Right kidney (tissue), 1 donor: ENCODE measurements at regions not wholly inside any gene's neighbourhood (a gene's known extent, or its start where the extent isn't known, plus 50 kb on each side); places are given as distances from the start of the nearest gene placed in this dataset.
"Not testable (repeated sequence)": the region's sequence is repeated elsewhere in the genome, so short reads cannot be mapped to it uniquely, and the experiment has no call there.

Source experiments
- DNase-seq: peaks from one replicate; pipeline ENCODE4 v3.0.0-alpha.2; 2016

DNA sequence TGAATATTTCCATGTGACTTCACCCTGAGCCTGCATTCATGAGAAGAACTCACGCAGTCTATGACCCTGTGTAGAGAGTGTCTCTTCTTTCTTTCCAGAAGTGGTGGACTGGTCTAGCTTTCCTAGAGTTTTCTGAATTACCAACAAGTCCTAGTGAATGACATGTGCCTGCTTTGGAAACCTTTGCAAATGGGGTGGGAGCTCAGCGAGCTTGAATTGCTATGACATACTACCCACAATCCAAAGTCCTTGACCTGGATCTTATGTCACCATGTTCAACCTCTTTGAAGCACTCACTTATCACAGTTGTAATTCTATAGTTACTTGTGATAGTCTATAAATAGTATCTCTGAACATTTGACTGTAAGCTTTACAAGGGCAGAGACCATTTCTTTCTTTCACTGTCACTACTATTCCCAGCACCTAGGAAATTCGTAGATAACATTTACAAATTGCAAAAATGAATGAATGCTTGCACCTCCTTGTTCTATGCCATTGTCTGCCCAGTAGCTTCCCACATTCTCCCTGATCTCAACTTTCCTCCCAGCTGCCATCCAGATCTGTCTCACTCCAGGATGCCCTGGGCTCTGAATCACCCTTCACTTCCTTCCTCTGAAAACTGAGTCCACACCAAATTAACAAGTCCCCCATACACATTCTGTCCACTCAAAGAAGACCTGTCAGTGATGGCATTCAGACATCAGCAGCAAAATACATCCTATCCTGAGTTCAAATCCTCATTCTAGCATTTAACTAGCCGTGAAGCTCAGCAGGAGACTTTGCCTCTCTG is 201.9 kb upstream of the SESN3 start:
- DNase-seq = no peak

DNA sequence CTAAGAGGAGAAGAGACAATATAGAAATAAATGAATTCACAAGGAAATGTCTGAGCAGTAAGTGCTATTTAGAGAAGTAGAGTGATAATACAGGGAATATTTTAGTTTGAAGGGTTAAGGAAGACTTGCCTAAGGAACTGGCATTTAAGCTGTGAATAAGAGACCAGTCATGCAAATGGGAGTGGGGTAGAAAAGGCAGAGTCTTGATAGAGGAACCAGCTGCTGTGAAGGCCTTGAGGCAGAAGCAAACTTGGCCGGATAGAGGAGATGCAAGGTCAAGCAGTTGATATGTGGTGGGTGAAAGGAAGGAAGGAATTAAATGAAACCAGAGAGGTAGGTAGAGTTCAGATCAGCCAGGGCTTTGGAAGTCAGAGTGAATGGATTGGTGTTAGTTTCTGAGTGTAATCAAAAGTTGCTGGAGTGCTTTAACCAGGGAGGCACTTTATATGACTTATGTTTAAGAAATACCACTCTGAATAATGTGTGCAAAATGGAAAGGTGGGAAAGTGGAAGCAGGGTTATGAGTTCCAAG is 198.4 kb upstream of the SESN3 start:
- DNase-seq = no peak

DNA sequence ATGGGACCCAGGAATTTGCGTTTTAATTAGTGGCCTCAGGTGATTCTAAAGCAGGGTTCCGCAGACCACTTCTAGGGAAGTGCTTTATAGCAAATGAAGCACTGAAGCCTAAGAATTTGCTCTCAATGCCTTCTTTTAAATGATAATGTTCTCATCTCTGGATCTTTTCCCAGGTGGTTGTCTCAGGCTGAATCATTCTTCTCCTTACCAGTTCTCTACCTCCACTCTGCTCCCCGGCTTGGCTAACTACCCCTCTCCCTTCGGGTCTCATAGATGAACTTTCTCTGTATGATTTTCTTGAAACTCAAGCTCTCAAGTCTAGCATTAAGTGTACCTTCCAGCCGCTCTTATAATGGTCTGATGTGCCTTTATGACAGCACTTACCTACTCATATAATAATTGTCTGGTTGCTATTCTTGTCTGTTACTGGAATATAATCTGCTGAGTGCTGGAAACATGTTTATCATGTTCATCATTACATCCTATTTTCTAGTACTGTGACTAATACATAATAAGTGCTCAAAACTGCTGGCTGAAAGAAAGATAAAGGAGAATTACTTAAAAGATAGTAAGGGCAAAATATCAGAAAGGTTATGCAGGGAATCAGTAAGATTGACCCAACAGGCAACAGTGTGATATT is 195.9 kb upstream of the SESN3 start:
- DNase-seq = no peak

DNA sequence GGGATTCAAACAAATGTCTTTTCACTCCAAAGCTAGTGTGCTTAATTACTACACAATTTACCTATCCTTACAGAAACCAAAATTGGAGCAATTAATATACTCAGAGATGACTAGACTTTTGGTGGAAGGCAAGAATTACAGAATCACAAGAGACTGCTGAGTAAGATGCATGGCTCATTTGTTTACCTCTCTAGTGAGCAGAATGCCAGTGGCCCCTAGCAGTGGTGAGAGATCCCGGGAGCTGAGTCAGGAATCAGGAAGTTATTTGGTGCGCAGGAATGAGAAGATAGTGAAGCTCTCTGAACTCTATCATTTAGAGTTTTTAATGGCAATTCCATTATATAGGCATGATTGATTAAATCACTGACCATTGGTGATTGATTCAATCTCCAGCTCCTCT is 188.9 kb upstream of the SESN3 start:
- no peak for DNase-seq

DNA sequence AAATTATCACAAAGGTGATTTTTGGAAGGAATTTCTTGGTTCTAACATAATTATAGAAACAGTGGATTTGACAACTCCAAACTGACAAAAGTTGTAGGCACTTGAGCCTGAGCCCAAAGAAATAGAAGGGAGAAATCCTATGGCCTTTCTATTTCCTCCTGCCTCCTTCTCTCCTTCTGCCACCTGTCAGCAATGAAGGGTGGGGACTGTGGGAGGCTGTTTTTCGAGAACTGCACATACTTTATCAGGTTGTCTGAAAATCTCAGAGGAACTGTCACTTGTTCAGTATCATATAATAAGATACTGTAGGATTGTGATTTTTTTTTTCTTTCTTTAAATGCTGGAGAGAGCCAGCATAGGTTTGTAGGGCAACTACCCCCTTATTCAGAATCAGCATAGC is 187.9 kb upstream of the SESN3 start:
- no peak for DNase-seq

DNA sequence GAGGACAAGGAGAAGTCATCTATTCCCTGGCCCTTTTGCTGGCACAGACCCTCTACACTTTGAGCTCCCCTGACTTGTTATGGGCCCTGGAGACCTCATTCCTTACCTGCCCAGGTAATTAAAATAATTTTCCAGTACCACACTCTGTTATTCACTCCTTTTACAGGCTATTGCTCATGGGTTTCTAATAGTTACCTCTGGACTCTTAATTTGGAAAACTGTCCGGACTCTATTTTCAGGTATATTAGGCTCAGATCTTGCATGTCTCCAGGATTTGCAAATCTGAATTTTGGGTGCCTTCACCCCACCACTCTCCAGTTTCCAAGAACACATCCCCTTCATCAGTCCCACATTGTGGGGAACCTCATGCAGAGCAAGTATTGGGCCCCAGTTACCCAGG is 186.8 kb upstream of the SESN3 start:
- DNase-seq = no peak

DNA sequence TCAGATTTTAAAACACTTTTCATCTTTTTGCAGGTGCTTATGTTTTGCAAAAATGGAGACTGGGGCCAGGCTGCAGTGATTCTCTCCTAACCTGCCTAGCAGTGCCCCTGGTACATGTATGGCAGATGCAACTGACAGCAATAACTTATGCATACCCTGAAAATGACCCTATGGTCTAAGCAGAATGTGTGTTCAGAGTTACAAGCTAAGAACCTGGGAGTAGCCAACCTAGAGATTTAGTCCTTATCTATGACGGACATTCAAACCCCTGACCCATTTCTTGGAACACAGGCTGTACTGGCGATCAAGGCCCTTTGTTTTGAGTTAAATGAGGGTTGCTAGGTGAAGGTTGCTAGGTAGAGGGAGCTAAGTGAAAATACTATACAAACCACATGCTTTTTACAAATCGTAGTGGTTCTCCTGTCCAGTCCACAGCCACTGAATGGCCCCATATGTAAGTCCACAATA is 184.9 kb upstream of the SESN3 start:
- DNase-seq = no peak

DNA sequence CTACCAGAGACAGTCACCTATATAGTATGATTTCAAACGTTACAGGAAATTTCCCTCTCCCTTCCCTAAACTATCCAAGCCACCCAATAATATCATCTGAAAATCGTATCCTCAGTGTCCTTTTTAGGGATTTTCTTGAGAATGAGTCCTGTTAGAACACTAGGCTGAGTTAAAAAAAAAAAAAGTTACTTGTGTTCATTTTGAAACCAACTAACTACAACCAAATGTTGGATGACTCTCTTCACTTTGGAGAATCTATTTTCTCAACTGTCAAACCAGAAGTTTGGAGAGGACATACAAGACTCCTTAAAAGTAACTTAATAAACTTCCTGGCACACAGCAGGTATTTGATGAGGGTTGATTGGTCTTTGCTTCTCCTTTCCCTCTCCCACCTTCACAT is 183.2 kb upstream of the SESN3 start:
- no peak for DNase-seq

DNA sequence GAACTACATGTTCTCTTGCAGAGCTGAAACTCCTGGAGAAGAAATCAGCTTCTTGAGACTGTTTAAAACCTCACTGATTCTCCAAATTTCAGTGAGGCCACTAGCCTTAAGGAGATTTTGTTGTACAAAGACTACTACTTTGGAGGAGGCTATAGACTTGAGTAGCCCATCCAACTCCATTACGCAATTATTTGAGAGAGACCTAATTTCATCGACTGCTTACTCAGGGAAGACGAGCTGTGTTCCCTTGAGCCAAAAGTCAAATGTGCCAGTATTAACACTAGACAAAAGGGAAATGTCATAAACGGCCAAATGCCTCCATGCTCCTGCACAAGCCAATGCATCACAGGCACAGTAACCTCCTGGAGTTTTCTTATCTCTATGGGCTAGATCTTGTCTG is 182.8 kb upstream of the SESN3 start:
- no peak for DNase-seq

DNA sequence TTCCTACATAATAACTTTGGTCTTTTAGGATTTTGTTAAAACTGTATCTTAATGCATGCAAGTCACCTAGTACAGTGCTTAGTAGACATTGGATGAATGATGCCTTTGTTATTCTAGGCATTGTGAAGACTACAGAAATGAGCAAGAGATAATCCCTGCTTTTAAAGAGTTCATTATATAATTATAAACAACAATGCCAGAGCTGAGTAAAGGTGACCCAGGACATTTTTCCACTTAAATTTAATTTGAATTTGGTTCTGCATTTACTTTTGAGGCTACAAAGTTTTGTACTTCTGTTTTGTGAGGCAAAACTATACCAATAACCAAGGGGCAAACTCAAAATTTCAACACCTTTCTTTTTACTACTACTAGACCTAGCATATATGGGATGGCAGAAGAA is 182.0 kb upstream of the SESN3 start:
- DNase-seq = no peak

DNA sequence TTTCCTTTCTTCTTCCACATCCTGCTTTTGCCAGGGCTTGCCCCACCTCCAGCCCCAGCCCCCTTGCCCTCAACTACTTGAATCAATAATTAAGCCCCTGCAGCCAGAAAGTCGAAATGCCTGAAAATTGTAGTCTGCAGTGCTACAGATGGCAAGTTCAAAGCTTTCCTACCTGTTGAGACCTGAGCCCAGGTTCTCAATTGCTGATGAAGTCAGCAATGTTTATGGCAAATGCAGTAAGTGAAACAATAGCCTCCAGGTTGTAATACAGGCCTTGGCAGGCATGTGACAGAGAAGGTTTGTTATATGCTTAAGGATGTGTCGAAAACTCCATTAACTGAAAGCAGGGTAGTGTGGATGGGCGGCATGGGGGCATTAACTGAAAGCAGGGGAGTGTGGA is 181.1 kb upstream of the SESN3 start:
- DNase-seq = no peak

DNA sequence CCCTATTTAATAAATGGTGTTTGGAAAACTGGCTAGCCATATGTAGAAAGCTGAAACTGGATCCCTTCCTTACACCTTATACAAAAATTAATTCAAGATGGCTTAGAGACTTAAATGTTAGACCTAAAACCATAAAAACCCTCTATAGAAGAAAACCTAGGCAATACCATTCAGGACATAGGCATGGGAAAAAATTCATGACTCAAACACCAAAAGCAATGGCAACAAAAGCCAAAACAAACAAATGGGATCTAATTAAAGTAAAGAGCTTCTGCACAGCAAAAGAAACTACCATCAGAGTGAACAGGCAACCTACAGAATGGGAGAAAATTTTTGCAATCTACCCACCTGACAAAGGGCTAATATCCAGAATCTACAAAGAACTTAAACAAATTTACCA is 179.7 kb upstream of the SESN3 start:
- not testable (repeated sequence) for DNase-seq

DNA sequence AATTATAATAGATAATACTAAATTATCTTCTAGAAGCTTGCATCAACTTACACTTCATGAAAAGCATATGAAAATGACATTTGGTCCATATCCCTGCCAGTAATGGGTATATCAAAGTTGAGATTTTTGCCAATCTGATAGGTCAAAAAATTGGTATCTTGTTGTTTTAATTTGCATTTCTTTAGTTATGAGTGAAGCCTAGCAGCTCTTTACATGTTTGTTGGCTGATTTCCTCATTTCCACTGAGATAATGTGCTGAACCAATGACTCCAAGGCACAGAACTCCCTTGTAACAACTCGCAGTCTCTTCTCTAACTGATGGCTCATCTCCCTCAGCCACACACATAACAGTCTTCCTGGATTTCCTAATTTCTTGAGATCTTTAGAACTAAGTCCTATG is 175.3 kb upstream of the SESN3 start:
- no peak for DNase-seq

DNA sequence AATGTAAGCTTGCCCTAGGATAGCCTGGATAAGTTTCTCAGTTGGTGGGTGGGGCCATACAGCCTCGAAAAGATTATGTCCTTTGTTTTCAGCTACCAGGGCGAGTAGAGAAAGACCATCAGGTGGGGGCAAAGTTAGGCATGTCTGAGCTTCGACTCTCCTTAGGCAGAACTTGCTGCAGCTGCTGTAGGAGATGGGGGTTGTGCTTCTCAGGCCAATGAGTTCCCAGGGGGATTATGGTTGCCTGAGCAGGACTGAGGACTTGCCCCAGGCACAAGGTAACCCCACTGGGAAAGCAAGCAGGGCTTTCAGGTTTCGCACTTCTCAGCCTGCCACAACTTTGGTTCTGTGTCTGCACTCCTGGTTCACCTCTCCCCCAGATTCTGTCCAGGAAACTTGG is 173.4 kb upstream of the SESN3 start:
- DNase-seq = no peak

DNA sequence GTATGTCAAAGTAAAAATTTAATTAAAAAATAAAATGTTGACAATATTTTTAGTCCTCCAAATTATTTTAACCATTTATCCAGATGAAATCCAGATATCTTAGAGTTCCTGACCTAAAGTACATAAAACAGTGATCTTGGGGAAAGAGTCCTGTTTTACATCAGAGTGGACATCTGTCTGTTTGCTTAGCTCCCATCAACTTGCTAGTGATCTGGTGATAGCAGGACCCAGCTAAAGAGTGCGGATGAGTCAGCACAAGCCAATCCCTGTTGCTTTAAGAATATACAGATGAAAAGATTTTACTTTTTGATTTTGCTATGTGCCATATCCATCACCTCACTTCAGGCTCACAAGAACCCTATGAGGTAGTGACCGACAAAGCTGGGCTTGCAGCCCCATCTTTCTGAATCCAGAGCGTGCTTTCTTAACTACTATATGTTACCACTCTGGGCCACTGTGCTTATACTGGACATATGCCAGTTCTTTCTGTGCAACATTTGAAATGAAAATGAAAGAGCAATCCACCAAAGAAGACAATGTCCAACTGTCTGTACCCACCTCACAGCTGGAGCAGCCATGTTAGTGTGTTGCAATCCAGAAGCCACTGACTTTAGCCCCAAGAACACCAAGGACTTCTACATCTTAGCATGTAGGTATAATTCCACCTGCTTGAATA is 167.6 kb upstream of the SESN3 start:
- DNase-seq = no peak

DNA sequence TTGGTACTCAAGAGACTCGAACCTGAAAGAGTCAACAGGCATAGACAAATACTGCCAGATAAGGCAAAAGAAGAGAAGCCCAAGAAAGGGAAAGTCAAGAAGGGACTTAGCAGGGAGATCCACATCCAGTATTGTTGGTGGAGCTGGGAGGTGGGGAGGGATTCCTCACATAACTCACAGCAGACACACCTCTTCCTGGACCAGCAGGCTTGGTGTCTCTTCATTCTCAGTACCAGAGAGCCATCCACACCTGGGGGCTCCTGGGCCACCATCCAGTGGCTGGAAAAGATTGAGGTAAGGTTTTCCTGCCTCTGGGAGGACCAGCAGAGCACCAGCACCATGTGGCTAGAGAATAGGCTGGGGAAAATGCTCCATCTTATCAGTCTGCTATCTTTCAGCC is 161.6 kb upstream of the SESN3 start:
- DNase-seq = no peak

DNA sequence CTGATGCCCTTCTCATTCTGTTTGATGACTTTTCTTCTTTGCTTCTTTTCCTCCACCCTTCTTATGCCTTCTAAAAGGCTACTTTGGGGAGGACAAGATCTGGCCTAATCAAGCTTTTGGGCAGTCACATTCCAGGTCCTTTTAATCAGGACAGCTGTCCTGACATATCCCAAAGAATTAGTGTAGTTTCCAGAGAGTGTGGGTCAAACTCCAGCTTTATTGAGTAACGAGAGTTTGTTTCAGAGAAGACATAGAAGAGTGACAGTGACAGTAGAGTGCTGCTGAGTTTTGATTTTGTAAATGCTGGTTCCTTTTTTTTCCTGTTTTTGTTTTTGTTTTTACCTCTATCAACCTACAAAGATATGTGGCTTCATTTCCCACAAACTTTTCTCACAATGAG is 158.4 kb upstream of the SESN3 start:
- DNase-seq = no peak

DNA sequence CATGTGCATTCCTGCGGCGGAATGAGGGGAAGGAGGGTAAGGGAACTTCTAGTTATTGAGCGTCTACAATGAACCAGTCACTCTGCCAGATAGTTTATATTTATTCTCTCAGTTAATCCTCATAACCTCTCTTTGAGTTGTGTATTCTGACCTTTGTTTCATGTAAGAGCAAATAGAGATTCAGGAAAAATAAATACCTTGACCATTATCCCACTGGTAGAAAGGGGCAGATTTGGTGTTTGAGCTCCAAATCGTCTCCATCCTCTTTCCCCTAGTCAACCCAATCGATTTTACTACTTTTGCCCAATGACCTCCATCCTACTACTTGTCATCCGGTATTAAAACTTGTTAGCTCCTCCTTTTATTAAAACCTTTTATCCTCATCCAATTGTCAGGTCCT is 157.1 kb upstream of the SESN3 start:
- DNase-seq = no peak

DNA sequence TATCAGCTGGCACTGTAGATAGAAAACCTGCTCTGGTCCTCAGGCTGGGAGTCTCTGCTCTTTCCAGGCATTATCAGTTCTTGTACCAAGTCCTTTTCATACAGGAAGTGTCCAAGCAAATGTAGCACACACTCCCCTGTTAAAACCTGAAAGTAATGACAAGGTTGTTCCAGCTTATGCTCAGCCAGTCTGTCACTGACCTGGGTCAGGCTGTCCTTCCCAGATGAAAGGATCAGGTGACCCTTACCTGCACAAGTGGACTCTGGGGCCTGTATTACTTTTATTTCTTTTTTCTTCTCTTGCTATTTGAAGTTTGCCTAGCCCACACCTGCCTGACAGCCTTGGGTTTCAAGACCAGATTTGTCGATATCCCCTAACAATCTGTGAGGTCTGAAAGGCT is 156.3 kb upstream of the SESN3 start:
- no peak for DNase-seq

DNA sequence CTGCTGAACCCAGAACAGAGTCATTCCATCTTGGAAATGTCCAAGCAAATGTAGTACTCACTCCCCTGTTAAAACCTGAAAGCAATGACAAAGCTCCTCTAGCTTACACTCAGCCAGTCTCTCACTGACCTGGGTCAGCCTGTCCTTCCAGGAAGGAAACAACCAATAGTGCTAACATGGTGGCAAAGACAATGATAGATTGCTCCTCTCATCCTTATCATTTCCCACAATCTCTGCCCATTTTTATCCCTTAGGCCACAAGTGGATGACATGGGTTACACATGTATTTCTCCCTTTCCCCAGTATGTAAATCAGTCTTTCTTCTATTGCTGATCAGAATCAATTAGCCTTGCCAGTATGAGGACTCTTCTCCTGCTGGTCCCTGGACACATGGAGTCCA is 154.6 kb upstream of the SESN3 start:
- DNase-seq = no peak

DNA sequence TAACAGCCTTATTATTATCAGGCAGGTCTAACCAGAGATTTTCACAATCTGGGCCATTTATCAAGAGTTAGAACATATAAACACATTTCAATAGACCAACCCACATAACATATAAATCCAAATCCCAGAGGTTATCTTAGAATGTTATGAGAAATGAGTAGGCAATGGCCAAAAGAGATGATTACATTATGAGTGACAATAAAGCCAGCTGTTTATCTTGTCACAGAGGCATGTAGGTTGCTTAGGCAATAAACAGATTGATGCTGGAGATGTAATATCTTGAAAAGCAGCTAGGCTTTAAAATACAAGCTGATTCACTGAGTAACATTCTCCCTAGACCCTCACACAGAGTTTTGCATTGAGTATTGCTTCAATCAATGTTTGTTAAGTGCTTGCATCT is 148.5 kb upstream of the SESN3 start:
- no peak for DNase-seq

DNA sequence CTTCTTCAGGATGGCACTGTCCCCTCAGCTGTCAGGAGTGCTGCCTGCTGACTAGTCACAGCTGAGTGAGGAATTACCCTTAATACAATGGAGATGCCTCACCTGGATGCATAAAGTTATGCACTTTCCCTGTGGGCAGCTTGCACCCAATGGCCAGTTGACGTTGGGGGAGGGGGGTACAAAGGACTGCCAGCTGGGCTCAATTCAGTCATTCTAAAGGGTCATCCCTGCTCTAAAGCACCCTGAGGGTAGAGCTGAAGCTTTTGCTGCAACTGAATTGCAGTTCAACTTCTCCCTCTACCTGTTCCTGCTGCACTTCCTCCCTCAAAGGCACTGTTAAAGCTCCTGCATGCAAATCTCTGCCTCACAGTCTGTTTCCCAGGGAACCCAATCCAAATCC is 147.8 kb upstream of the SESN3 start:
- no peak for DNase-seq

DNA sequence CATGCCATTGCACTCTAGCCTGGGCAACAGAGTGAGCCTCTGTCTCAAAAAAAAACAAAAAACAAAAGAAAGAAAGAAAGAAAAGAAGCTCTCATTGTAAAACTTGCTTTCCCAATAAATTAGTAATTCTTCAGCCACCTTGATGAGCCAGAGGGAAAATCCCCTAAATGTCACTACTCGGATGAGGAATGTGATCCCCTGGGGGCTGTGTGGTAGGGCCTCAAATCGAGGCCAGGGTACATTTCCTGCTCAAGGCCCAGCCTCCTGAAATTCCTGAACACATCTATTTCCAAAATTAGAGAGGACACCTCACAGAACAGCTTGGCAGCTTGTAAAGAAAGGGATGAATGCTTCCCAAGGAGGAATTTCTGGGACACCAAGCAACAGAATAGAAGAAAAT is 147.1 kb upstream of the SESN3 start:
- DNase-seq = no peak

DNA sequence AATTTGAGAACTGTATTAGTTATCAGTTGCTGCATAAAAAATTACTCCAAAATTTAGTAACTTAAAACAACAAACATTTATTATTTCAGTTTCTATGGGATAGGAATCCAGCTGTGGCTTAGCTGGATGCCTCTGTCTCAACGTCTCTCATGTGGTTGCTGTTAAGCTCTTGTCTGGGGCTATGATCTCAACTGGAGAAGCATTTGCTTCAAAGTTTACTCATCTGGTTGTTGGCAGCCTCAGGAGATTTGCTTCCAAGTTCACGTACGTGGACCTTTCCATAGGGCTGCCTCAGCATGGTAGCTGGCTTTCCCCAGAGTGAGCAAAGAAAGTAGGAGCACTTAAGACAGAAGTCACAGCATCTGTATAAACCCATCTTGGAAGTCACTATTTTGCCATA is 144.9 kb upstream of the SESN3 start:
- DNase-seq = no peak
